ENCODE measurements at regions not wholly inside any gene's neighbourhood (a gene's known extent, or its start where the extent isn't known, plus 50 kb on each side); places are given as distances from the start of the nearest gene placed in this dataset.

DNA sequence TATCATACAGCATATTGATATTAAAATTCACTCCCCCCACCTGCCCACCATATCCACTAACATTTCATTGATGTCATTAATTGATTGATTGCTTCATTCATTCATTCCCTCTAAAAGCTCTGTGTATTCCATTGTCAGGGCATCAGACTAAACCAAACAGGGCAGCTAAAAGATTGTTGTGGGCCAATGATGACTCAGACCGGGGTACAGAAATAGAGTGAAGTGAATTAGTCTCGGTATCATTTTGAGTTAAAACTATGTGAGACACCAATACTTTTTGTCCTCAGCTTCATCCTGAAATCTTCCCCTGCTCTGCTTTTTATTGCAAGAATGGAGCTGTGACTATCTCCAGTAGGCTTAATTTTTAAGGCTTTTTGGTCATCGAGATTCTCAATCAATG is 868.3 kb downstream of the CDH11 start:
- H3K4me1 ChIP-seq (ENCODE audit: insufficient read depth, low read length) = no peaks in the 10 kb centered on the region
- no peak overlapping the region for H4K5ac ChIP-seq (ENCODE audit: insufficient read length, low read depth, low read length)
- no peak overlapping the region for H3K27ac ChIP-seq (ENCODE audit: insufficient read length, low read depth, low read length)
- no peak overlapping the region for H2BK5ac ChIP-seq (ENCODE audit: insufficient read length, low read length)
- Mint-ChIP-seq H3K9me3 (no peaks in the 10 kb centered on the region), H3K4me3 (no peak overlapping the region), H3K27ac (no peak overlapping the region), H3K4me1 (no peaks in the 10 kb centered on the region), H3K36me3 (ENCODE audit: insufficient read depth in 1 of 3, low read depth in 3 of 3) (no peaks in the 10 kb centered on the region), H3K27me3 (ENCODE audit: low read depth) (no peaks in the 10 kb centered on the region)
- H3K18ac ChIP-seq (ENCODE audit: insufficient read length, low read depth, low read length) = no peak overlapping the region
- no peak overlapping the region for H4K91ac ChIP-seq (ENCODE audit: insufficient read length, low read depth, low read length)
- no peak overlapping the region for H3T11ph ChIP-seq (ENCODE audit: low read length)
- H4K20me1 ChIP-seq (ENCODE audit: control insufficient read depth, insufficient read depth, insufficient read length) = no peaks in the 10 kb centered on the region
- WGBS (ENCODE audit: extremely low coverage, insufficient read length, low lambda C conversion rate) = no CpG with 5 or more reads among the region's 3 CpGs
- H3K79me2 ChIP-seq (ENCODE audit: insufficient read depth, low read length) = no peaks in the 10 kb centered on the region
- no peak overlapping the region for H2BK15ac ChIP-seq (ENCODE audit: low read depth, low read length)
- H3K56ac ChIP-seq (ENCODE audit: insufficient read length, low read depth, low read length) = no peak overlapping the region
- H2AFZ ChIP-seq (ENCODE audit: low read length) = no peak overlapping the region
- no peak overlapping the region for H4K8ac ChIP-seq (replicated peaks; ENCODE audit: insufficient read length, low read depth, low read length)
- H2AK5ac ChIP-seq (ENCODE audit: insufficient read length, low read length) = no peak overlapping the region
- TF ChIP-seq, protein P1, sequence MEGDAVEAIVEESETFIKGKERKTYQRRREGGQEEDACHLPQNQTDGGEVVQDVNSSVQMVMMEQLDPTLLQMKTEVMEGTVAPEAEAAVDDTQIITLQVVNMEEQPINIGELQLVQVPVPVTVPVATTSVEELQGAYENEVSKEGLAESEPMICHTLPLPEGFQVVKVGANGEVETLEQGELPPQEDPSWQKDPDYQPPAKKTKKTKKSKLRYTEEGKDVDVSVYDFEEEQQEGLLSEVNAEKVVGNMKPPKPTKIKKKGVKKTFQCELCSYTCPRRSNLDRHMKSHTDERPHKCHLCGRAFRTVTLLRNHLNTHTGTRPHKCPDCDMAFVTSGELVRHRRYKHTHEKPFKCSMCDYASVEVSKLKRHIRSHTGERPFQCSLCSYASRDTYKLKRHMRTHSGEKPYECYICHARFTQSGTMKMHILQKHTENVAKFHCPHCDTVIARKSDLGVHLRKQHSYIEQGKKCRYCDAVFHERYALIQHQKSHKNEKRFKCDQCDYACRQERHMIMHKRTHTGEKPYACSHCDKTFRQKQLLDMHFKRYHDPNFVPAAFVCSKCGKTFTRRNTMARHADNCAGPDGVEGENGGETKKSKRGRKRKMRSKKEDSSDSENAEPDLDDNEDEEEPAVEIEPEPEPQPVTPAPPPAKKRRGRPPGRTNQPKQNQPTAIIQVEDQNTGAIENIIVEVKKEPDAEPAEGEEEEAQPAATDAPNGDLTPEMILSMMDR (conservative IDR thresholded peaks at IDR 0.05) = no peak
- H3K79me1 ChIP-seq (ENCODE audit: insufficient read depth, low read depth, low read length, poor library complexity, severe bottlenecking) = no peaks in the 10 kb centered on the region
- H3K23me2 ChIP-seq (ENCODE audit: insufficient read length, low read depth, low read length, poor library complexity, severe bottlenecking) = no peaks in the 10 kb centered on the region
- no peak overlapping the region for H3K4me2 ChIP-seq (ENCODE audit: insufficient read depth, insufficient read length, low read length)
- no peaks in the 10 kb centered on the region for H3K9me3 ChIP-seq (ENCODE audit: control insufficient read depth, low read depth, low read length)
- no peak overlapping the region for H2BK12ac ChIP-seq (ENCODE audit: insufficient read length, low read depth, low read length)
- DNase-seq = no peak
- no peak overlapping the region for H3K9ac ChIP-seq (ENCODE audit: extremely low read depth, insufficient read length, low read length)
- H3K14ac ChIP-seq (ENCODE audit: insufficient read depth, low read length) = no peak overlapping the region
- no peak overlapping the region for H3K4ac ChIP-seq (ENCODE audit: low read depth, low read length)
- H3K27me3 ChIP-seq (ENCODE audit: insufficient read depth, low read length) = no peaks in the 10 kb centered on the region
- H3K23ac ChIP-seq (ENCODE audit: insufficient read length, low read depth, low read length) = no peak overlapping the region
- H2BK120ac ChIP-seq (ENCODE audit: low read depth, low read length, poor library complexity, severe bottlenecking) = no peak overlapping the region
- H2BK20ac ChIP-seq (ENCODE audit: low read depth, low read length, poor library complexity, severe bottlenecking) = no peak overlapping the region

Data from H9 (cell line).